B cell (primary cell): ENCODE measurements at regions not wholly inside any gene's neighbourhood (a gene's known extent, or its start where the extent isn't known, plus 50 kb on each side); places are given as distances from the start of the nearest gene placed in this dataset.
"Not testable (repeated sequence)": the region's sequence is repeated elsewhere in the genome, so short reads cannot be mapped to it uniquely, and the experiment has no call there.

ENCODE experiments used
- CTCF ChIP-seq: fragments of 200-600 bp; IDR thresholded peaks from one replicate; pipeline ENCODE4 v1.8.0; 2022; ENCODE audit warnings: antibody characterized with exemption, mild to moderate bottlenecking
- EZH2 ChIP-seq: IDR thresholded peaks from 2 replicates; pipeline ENCODE4 v1.6.1; 2012; ENCODE audit warnings: borderline replicate concordance, low read depth, mild to moderate bottlenecking, moderate library complexity, low read length; ENCODE audit not compliant: insufficient read depth, poor library complexity, severe bottlenecking

- TF ChIP-seq CTCF, EZH2: not testable (repeated sequence)
These were observed 1527.1 kb downstream of the RPIA start for GRCh38 chr2:90218534-90218933.
